H1 (cell line): ENCODE measurements at regions not wholly inside any gene's neighbourhood (a gene's known extent, or its start where the extent isn't known, plus 50 kb on each side); places are given as distances from the start of the nearest gene placed in this dataset.

Source experiments
- CEBPB ChIP-seq: IDR thresholded peaks from 2 replicates; pipeline ENCODE4 v1.6.1; 2012; ENCODE audit warnings: low read depth, low read length
- CTCF ChIP-seq, 3 experiments: IDR thresholded peaks; 1 replicate in 2 of 3; 2 replicates in 1 of 3; pipeline versions ENCODE4 v1.5.1 to v1.6.1; 2011; ENCODE audit warnings: low read length in 3 of 3, mild to moderate bottlenecking in 3 of 3, inconsistent platforms in 2 of 3, low read depth in 1 of 3, moderate library complexity in 1 of 3; ENCODE audit not compliant: insufficient read depth in 1 of 3; ENCODE audit errors: control extremely low read depth in 1 of 3
- EZH2 ChIP-seq: fragments of 200-600 bp; sonication (generic); IDR thresholded peaks from 2 replicates; pipeline ENCODE4 v1.7.1; 2012; ENCODE audit warnings: low read depth, mild to moderate bottlenecking, moderate library complexity, low read length, inconsistent platforms; ENCODE audit not compliant: severe bottlenecking
- JUND ChIP-seq: IDR thresholded peaks from 2 replicates; pipeline ENCODE4 v1.6.1; 2011; ENCODE audit warnings: mild to moderate bottlenecking, improper control_type of control experiment, low read length
- POLR2A ChIP-seq, 2 experiments: IDR thresholded peaks; 1 replicate in 1 of 2; 2 replicates in 1 of 2; pipeline ENCODE4 v1.6.1; 2011; ENCODE audit warnings: low read depth in 2 of 2, low read length in 2 of 2, mild to moderate bottlenecking in 2 of 2; ENCODE audit errors: control extremely low read depth in 1 of 2

GRCh38 chrX:150127216-150127615 is 188.9 kb upstream of the EOLA2 start:
- TF ChIP-seq JUND (no peak), CTCF (IDR thresholded peaks at IDR 0.05; ENCODE audit: control extremely low read depth in 1 of 3, insufficient read depth in 1 of 3, low read depth in 1 of 3, low read length in 3 of 3) (peak; percentile 2 to 35 (median 25)), POLR2A (IDR thresholded peaks at IDR 0.05; ENCODE audit: control extremely low read depth in 1 of 2, low read depth in 2 of 2, low read length in 2 of 2) (no peak), EZH2 (no peak), CEBPB (no peak)
